ENCODE measurements at regions not wholly inside any gene's neighbourhood (a gene's known extent, or its start where the extent isn't known, plus 50 kb on each side); places are given as distances from the start of the nearest gene placed in this dataset.

DNA sequence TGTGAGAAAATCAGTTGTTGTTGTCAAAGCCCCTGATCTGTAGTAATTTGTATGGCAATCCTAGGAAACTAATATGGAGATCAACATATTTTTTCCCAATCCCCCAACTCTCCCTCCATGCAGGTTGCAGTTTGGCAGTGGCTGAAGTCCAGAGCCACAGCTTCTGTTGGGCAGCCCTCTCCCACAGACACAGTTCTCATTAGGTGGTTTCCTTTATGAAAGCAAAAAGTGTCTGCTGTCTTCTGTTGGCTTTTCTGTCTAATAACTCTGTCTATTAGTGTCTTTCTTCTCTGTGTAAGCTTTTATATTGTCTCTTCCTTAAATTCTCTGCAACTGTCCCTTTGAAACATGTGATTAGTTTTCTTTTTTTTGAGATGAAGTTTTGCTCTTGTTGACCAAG is 914.3 kb upstream of the NCAM2 start:
- TF ChIP-seq YY1 (IDR thresholded peaks at IDR 0.05; ENCODE audit: extremely low read depth, insufficient replicate concordance, low read depth, low read length) (no peak), TCF7L2 (IDR thresholded peaks at IDR 0.05; ENCODE audit: borderline replicate concordance, extremely low read depth, insufficient read depth, insufficient read length) (no peak), POLR2A (IDR thresholded peaks at IDR 0.05; ENCODE audit: borderline replicate concordance, extremely low read depth, insufficient read depth, insufficient read length) (no peak), EGR1 (IDR thresholded peaks at IDR 0.05; ENCODE audit: low read depth) (no peak)
- TF ChIP-seq, protein P1, sequence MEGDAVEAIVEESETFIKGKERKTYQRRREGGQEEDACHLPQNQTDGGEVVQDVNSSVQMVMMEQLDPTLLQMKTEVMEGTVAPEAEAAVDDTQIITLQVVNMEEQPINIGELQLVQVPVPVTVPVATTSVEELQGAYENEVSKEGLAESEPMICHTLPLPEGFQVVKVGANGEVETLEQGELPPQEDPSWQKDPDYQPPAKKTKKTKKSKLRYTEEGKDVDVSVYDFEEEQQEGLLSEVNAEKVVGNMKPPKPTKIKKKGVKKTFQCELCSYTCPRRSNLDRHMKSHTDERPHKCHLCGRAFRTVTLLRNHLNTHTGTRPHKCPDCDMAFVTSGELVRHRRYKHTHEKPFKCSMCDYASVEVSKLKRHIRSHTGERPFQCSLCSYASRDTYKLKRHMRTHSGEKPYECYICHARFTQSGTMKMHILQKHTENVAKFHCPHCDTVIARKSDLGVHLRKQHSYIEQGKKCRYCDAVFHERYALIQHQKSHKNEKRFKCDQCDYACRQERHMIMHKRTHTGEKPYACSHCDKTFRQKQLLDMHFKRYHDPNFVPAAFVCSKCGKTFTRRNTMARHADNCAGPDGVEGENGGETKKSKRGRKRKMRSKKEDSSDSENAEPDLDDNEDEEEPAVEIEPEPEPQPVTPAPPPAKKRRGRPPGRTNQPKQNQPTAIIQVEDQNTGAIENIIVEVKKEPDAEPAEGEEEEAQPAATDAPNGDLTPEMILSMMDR (IDR thresholded peaks at IDR 0.05 in 2 of 3, conservative IDR thresholded peaks at IDR 0.05 in 1 of 3; ENCODE audit: borderline replicate concordance in 1 of 3, insufficient read depth in 1 of 3, low read depth in 2 of 3, low read length in 2 of 3), result no peak
- TF ChIP-seq, protein P2, sequence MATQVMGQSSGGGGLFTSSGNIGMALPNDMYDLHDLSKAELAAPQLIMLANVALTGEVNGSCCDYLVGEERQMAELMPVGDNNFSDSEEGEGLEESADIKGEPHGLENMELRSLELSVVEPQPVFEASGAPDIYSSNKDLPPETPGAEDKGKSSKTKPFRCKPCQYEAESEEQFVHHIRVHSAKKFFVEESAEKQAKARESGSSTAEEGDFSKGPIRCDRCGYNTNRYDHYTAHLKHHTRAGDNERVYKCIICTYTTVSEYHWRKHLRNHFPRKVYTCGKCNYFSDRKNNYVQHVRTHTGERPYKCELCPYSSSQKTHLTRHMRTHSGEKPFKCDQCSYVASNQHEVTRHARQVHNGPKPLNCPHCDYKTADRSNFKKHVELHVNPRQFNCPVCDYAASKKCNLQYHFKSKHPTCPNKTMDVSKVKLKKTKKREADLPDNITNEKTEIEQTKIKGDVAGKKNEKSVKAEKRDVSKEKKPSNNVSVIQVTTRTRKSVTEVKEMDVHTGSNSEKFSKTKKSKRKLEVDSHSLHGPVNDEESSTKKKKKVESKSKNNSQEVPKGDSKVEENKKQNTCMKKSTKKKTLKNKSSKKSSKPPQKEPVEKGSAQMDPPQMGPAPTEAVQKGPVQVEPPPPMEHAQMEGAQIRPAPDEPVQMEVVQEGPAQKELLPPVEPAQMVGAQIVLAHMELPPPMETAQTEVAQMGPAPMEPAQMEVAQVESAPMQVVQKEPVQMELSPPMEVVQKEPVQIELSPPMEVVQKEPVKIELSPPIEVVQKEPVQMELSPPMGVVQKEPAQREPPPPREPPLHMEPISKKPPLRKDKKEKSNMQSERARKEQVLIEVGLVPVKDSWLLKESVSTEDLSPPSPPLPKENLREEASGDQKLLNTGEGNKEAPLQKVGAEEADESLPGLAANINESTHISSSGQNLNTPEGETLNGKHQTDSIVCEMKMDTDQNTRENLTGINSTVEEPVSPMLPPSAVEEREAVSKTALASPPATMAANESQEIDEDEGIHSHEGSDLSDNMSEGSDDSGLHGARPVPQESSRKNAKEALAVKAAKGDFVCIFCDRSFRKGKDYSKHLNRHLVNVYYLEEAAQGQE (IDR thresholded peaks at IDR 0.05; ENCODE audit: low read depth), result no peak
- TF ChIP-seq, protein P3, sequence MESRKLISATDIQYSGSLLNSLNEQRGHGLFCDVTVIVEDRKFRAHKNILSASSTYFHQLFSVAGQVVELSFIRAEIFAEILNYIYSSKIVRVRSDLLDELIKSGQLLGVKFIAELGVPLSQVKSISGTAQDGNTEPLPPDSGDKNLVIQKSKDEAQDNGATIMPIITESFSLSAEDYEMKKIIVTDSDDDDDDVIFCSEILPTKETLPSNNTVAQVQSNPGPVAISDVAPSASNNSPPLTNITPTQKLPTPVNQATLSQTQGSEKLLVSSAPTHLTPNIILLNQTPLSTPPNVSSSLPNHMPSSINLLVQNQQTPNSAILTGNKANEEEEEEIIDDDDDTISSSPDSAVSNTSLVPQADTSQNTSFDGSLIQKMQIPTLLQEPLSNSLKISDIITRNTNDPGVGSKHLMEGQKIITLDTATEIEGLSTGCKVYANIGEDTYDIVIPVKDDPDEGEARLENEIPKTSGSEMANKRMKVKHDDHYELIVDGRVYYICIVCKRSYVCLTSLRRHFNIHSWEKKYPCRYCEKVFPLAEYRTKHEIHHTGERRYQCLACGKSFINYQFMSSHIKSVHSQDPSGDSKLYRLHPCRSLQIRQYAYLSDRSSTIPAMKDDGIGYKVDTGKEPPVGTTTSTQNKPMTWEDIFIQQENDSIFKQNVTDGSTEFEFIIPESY (IDR thresholded peaks at IDR 0.05; ENCODE audit: extremely low read depth, insufficient replicate concordance, low read length), result no peak

All from HCT116 (cell line).